Ovary (tissue), 3 donors: ENCODE measurements at regions not wholly inside any gene's neighbourhood (a gene's known extent, or its start where the extent isn't known, plus 50 kb on each side); places are given as distances from the start of the nearest gene placed in this dataset.

Source experiments
- CTCF ChIP-seq, 3 donors: fragments of 450-650 bp in 2 of 3; fragments of 200-600 bp in 1 of 3; IDR thresholded peaks; one replicate each; pipeline versions ENCODE4 v1.5.1 to v1.8.0; 2016 to 2022; ENCODE audit warnings: antibody characterized with exemption in 3 of 3, mild to moderate bottlenecking in 1 of 3
- EP300 ChIP-seq: sonication (generic); formaldehyde crosslinking; IDR thresholded peaks from one replicate; pipeline ENCODE4 v1.6.1; 2017; ENCODE audit warnings: antibody characterized with exemption
- POLR2A ChIP-seq: fragments of 450-650 bp; IDR thresholded peaks from one replicate; pipeline ENCODE4 v1.6.1; 2017; ENCODE audit warnings: antibody characterized with exemption, mild to moderate bottlenecking, moderate library complexity
- donor health status: DM: no; HTN: no; CAD: no.

DNA sequence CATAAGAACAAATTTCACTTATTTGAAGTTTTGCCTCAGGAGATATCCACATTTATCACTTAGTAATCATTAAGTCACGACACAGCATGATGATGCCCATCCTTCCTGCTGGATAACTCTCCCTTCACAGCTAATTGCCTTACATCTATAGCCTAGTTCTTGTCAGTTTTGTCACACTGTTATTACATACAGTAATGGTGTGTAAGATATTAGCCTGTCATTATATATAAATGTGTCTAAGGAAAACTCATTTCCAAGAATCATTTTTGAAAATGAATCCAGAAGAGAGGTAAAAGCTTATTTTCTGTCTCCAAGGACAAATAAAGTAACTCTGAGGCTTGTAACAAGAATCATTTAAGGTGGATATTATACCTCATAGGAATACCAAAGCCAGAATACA is 193.2 kb upstream of the ARID2 start:
- no peak for TF ChIP-seq CTCF (IDR thresholded peaks at IDR 0.05)
- TF ChIP-seq EP300, result no peak
- TF ChIP-seq POLR2A, result no peak
